Skin epidermis (tissue), 12 donors: ENCODE measurements at regions not wholly inside any gene's neighbourhood (a gene's known extent, or its start where the extent isn't known, plus 50 kb on each side); places are given as distances from the start of the nearest gene placed in this dataset.

ENCODE experiments used
- H3K27ac ChIP-seq, 21 experiments: fragments of 200-600 bp; sonication (generic) in 11 of 21; one replicate each; pipeline ENCODE4 v1.5.0; 2020; ENCODE audit warnings: mild to moderate bottlenecking in 3 of 21, inconsistent platforms in 2 of 21, moderate library complexity in 2 of 21
- H3K4me3 ChIP-seq, 7 experiments: fragments of 200-600 bp; sonication (generic) in 2 of 7; one replicate each; pipeline ENCODE4 v1.5.0; 2020; ENCODE audit warnings: inconsistent platforms in 2 of 7, mild to moderate bottlenecking in 2 of 7, moderate library complexity in 1 of 7

- Histone ChIP-seq H3K27ac (no peak overlapping the region), H3K4me3 (no peak overlapping the region)
These were observed 222.1 kb upstream of the SPRED2 start for GRCh38 chr2:65654496-65654895.

GRCh38 chr2:65652066-65652465 is 219.7 kb upstream of the SPRED2 start:
- Histone ChIP-seq H3K27ac (no peak overlapping the region), H3K4me3 (no peak overlapping the region)

- H3K4me3 ChIP-seq: no peak overlapping the region
- no peak overlapping the region for H3K27ac ChIP-seq
These were observed 217.6 kb upstream of the SPRED2 start for GRCh38 chr2:65649811-65650589.

GRCh38 chr2:65647249-65647842 is 214.9 kb upstream of the SPRED2 start:
- H3K27ac ChIP-seq: no peak overlapping the region
- no peak overlapping the region for H3K4me3 ChIP-seq

- no peak overlapping the region for H3K4me3 ChIP-seq
- no peak overlapping the region for H3K27ac ChIP-seq
These were observed 208.3 kb upstream of the SPRED2 start for GRCh38 chr2:65640793-65641103.

GRCh38 chr2:65639156-65639864 is 206.9 kb upstream of the SPRED2 start:
- H3K27ac ChIP-seq: no peak overlapping the region
- no peak overlapping the region for H3K4me3 ChIP-seq

GRCh38 chr2:65638443-65638842 is 206.0 kb upstream of the SPRED2 start:
- H3K27ac ChIP-seq: no peak overlapping the region

GRCh38 chr2:65636813-65637483 is 204.5 kb upstream of the SPRED2 start:
- Histone ChIP-seq H3K27ac (no peak overlapping the region), H3K4me3 (no peak overlapping the region)

More at GRCh38 chr2:65638443-65638842, 206.0 kb upstream of the SPRED2 start:
- H3K4me3 ChIP-seq: no peak overlapping the region

GRCh38 chr2:65636024-65636423 is 203.6 kb upstream of the SPRED2 start:
- H3K4me3 ChIP-seq: no peak overlapping the region
- H3K27ac ChIP-seq: no peak overlapping the region

GRCh38 chr2:65634304-65634703 is 201.9 kb upstream of the SPRED2 start:
- H3K27ac ChIP-seq: no peak overlapping the region
- H3K4me3 ChIP-seq: no peak overlapping the region

GRCh38 chr2:65630643-65631042 is 198.2 kb upstream of the SPRED2 start:
- Histone ChIP-seq H3K27ac (no peak overlapping the region), H3K4me3 (no peak overlapping the region)

GRCh38 chr2:65628156-65628555 is 195.8 kb upstream of the SPRED2 start:
- Histone ChIP-seq H3K27ac (no peak overlapping the region), H3K4me3 (no peak overlapping the region)

- no peak overlapping the region for H3K4me3 ChIP-seq
- no peak overlapping the region for H3K27ac ChIP-seq
These were observed 194.4 kb upstream of the SPRED2 start for GRCh38 chr2:65626831-65627230.

- Histone ChIP-seq H3K4me3 (no peak overlapping the region), H3K27ac (no peak overlapping the region)
These were observed 193.6 kb upstream of the SPRED2 start for GRCh38 chr2:65625982-65626381.

- Histone ChIP-seq H3K27ac (no peak overlapping the region), H3K4me3 (no peak overlapping the region)
These were observed 190.6 kb upstream of the SPRED2 start for GRCh38 chr2:65622951-65623535.

GRCh38 chr2:65622499-65622898 is 190.1 kb upstream of the SPRED2 start:
- Histone ChIP-seq H3K27ac (no peak overlapping the region), H3K4me3 (no peak overlapping the region)

GRCh38 chr2:65620524-65620923 is 188.1 kb upstream of the SPRED2 start:
- Histone ChIP-seq H3K4me3 (no peak overlapping the region), H3K27ac (no peak overlapping the region)

GRCh38 chr2:65620026-65620425 is 187.6 kb upstream of the SPRED2 start:
- Histone ChIP-seq H3K4me3 (no peak overlapping the region), H3K27ac (no peak overlapping the region)

GRCh38 chr2:65615602-65616001 is 183.2 kb upstream of the SPRED2 start:
- H3K27ac ChIP-seq: no peak overlapping the region

GRCh38 chr2:65613968-65614555 is 181.7 kb upstream of the SPRED2 start:
- H3K4me3 ChIP-seq: no peak overlapping the region
- no peak overlapping the region for H3K27ac ChIP-seq

More at GRCh38 chr2:65615602-65616001, 183.2 kb upstream of the SPRED2 start:
- no peak overlapping the region for H3K4me3 ChIP-seq
